Keratinocyte (primary cell): ENCODE measurements at regions not wholly inside any gene's neighbourhood (a gene's known extent, or its start where the extent isn't known, plus 50 kb on each side); places are given as distances from the start of the nearest gene placed in this dataset.

Experiments used
- CTCF ChIP-seq, 3 experiments: IDR thresholded peaks in 1 of 3; conservative IDR thresholded peaks in 1 of 3; optimal IDR thresholded peaks in 1 of 3; 2 replicates in 2 of 3; 3 replicates in 1 of 3; pipeline versions ENCODE3 to v1.5.1; 2011; ENCODE audit warnings: low read length in 3 of 3, mild to moderate bottlenecking in 3 of 3, moderate library complexity in 2 of 3, control low read depth in 1 of 3, inconsistent platforms in 1 of 3; ENCODE audit not compliant: insufficient read depth in 2 of 3; ENCODE audit errors: extremely low read depth in 1 of 3
- EZH2 ChIP-seq: IDR thresholded peaks from one replicate; pipeline ENCODE4 v1.6.1; 2012; ENCODE audit warnings: inconsistent platforms, mild to moderate bottlenecking, low read length, moderate library complexity

GRCh38 chr10:109430799-109431198 is 492.5 kb downstream of the XPNPEP1 start:
- TF ChIP-seq CTCF (optimal IDR thresholded peaks at IDR 0.05 in 1 of 3, IDR thresholded peaks at IDR 0.05 in 1 of 3, conservative IDR thresholded peaks at IDR 0.05 in 1 of 3; ENCODE audit: extremely low read depth in 1 of 3, insufficient read depth in 2 of 3, low read length in 3 of 3), result no peak
- no peak for TF ChIP-seq EZH2
